Activated CD4-positive, alpha-beta T cell treated with anti-CD3 and anti-CD28 coated beads for 36 hours (primary cell): ENCODE measurements at regions not wholly inside any gene's neighbourhood (a gene's known extent, or its start where the extent isn't known, plus 50 kb on each side); places are given as distances from the start of the nearest gene placed in this dataset.

ENCODE experiments used
- ATAC-seq: fragments of 200-7000 bp; cut with Tn5 transposase; one replicate; pipeline ENCODE4 v1.10.0; 2021; ENCODE audit warnings: mild to moderate bottlenecking, moderate library complexity
- CTCF ChIA-PET: fragments of 350-600 bp; sonication (Branson Sonifier 250); formaldehyde crosslinking; loops from one replicate; lab custom pipeline; 2021; ENCODE audit warnings: antibody characterized with exemption; lab: Charles Lee
- POLR2A ChIA-PET: fragments of 350-600 bp; sonication (Branson Sonifier 250); formaldehyde crosslinking; loops from one replicate; lab custom pipeline; 2021; ENCODE audit warnings: antibody characterized with exemption, inconsistent platforms; lab: Charles Lee
- DNase-seq: peaks from one replicate; pipeline ENCODE4 v3.0.0-alpha.2; 2020
- H3K27ac Mint-ChIP-seq: one replicate; pipeline ENCODE4 v1.8.0; 2021; ENCODE audit warnings: mixed read lengths
- H3K27me3 Mint-ChIP-seq: one replicate; pipeline ENCODE4 v1.8.0; 2021; ENCODE audit warnings: mixed read lengths
- H3K36me3 Mint-ChIP-seq: one replicate; pipeline ENCODE4 v1.8.0; 2021; ENCODE audit warnings: low read depth, mixed read lengths
- H3K4me1 Mint-ChIP-seq: one replicate; pipeline ENCODE4 v1.8.0; 2021; ENCODE audit warnings: mixed read lengths
- H3K4me3 Mint-ChIP-seq: one replicate; pipeline ENCODE4 v1.8.0; 2021; ENCODE audit warnings: mild to moderate bottlenecking, moderate library complexity, mixed read lengths
- H3K9me3 Mint-ChIP-seq: one replicate; pipeline ENCODE4 v1.8.0; 2021; ENCODE audit warnings: low read depth, mixed read lengths
- intact Hi-C, 2 experiments: fragments of 100-400 bp; cut with DNase I in 1 of 2; cut with micrococcal nuclease in 1 of 2; formaldehyde crosslinking; loops; one replicate each; pipeline versions ENCODE4 v1.14.2 to v1.15.1; 2022 to 2024; cut with DNase I, micrococcal nuclease

DNA sequence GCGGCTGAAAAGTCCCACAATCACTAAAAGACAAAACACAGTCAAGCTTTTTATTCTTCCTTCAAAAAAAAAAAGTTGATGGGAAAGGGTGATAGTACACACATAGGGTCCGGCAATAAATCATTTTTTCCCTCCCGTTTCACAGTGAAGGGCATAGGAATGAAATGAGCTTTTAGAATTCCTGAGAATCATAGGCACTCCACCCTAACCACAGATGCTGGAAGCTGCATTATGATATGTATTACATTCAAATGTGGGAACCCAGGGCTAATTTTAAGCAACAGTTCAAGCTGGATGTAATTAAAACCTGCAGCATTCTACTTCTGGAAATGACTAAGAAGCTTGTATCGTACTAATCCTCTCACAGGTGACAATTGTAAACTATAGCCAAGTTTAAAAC lies 75.7 kb upstream of the KCNJ15 start:
- Mint-ChIP-seq H3K4me3 (no peak overlapping the region), H3K9me3 (peaks cover 2% of the 10 kb centered on the region), H3K36me3 (no peaks in the 10 kb centered on the region), H3K27me3 (peaks cover 9% of the 10 kb centered on the region), H3K4me1 (peaks cover 6% of the 10 kb centered on the region), H3K27ac (no peak overlapping the region)
- ATAC-seq (no peak), DNase-seq (no peak)
- POLR2A ChIA-PET: no interaction called here
- CTCF ChIA-PET: interaction anchor here (0.7 to 1.5 kb wide), 2 partner anchors 14 to 23 kb away, joined by 3 to 4 read pairs; no protein-coding TSS in a partner anchor
- intact Hi-C loops: no loop called here

DNA sequence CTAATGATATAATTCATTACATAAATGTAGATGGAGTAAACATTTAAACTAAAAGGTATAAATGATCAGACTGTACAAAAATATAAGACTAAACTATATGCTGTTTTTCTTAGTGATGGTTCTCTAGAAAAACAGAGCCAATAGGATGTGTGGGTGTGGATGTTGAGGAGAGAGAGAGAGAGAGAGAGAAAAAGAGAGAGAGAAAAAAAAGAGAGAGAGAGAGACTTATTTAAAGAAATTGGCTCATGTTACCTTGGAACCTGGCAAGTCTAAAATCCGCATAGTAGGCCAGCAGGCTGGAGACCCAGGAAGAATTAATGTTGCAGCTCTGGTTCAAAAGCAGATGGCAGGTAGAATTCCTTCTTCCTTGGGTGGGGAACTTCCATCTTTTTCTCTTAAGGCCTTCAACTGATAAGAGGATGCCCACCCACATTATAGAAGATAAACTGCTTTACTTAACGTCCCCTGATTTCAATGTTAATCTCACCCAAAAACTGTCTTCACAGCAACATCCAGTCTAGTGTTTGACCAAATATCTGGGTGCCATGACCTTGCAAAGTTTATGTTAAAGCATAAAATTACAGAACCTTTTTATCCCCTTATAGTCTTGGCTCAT lies 74.3 kb upstream of the KCNJ15 start:
- DNase-seq: no peak
- Mint-ChIP-seq H3K36me3 (no peaks in the 10 kb centered on the region), H3K27me3 (peaks cover 9% of the 10 kb centered on the region), H3K27ac (no peak overlapping the region), H3K9me3 (peaks cover 4% of the 10 kb centered on the region), H3K4me3 (no peak overlapping the region), H3K4me1 (peaks cover 6% of the 10 kb centered on the region)
- CTCF ChIA-PET: interaction anchor here (0.7 kb wide), 1 partner anchor 9 kb away, joined by 3 read pairs; no protein-coding TSS in a partner anchor
- POLR2A ChIA-PET: no interaction called here
- intact Hi-C loops: no loop called here
- no peak for ATAC-seq

DNA sequence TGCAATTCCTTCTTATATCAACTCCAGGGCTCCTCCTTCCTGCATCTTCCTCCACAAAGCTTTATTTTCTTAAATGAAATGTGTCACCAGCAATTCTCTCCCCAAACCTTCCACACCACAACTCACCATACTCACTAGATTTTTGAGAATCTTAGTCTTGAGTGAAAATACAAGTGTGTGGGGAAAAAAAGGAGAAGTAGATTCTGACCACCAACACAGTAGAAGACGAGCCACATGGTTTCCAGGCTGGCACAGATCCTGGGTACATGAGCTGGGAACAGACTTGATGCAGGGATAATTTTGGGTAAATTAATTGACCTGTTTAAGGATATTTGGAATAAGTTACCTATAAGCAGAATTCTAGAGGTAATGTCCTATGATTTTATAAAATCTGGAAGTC lies 72.8 kb upstream of the KCNJ15 start:
- no peak for ATAC-seq
- ChIA-PET POLR2A (no interaction called here), CTCF (no interaction called here)
- intact Hi-C loops: no loop called here
- no peak overlapping the region for H3K4me3 Mint-ChIP-seq
- DNase-seq: no peak
- H3K4me1 Mint-ChIP-seq: peaks cover 5% of the 10 kb centered on the region
- no peaks in the 10 kb centered on the region for H3K36me3 Mint-ChIP-seq
- H3K27ac Mint-ChIP-seq: no peak overlapping the region
- H3K27me3 Mint-ChIP-seq: peaks cover 9% of the 10 kb centered on the region
- peaks cover 4% of the 10 kb centered on the region for H3K9me3 Mint-ChIP-seq

DNA sequence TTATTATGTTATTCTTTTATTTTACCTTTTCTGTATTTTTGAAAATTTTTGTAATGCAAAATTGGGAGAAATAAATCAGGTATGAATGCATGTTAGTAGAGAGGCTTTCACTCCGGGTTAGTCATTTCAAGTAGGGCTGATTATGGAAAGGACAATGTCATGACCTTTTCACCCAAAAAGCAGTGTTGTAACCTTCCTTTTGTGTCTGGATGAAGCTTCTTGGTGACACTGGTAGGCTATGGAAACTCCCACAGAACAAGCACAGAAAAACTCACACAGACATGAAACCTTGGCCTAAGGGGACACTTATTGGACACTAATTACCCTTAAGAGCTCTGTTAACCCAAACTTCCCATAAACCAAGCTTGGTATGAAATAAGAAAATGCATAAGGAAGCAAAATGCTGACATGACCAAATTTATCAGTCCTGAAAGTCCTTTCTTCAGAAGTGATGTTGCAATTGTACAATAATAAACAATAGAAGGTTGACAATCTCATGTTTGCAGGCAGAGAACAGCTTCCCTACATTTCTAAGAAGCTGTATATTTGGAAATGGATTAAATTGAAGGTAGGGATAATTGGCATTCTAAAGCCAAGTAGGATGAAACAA lies 70.0 kb upstream of the KCNJ15 start:
- H3K9me3 Mint-ChIP-seq: peaks cover 4% of the 10 kb centered on the region
- POLR2A ChIA-PET: interaction anchor here (0.5 kb wide), 1 partner anchor 309 kb away, joined by 9 read pairs; no protein-coding TSS in a partner anchor
- H3K4me3 Mint-ChIP-seq: no peak overlapping the region
- no peaks in the 10 kb centered on the region for H3K36me3 Mint-ChIP-seq
- intact Hi-C loops: no loop called here
- CTCF ChIA-PET: interaction anchor here (1.0 kb wide), 2 partner anchors 29 to 164 kb away, joined by 3 read pairs; no protein-coding TSS in a partner anchor
- ATAC-seq (no peak), DNase-seq (no peak)
- H3K27ac Mint-ChIP-seq: no peak overlapping the region
- H3K4me1 Mint-ChIP-seq: no peaks in the 10 kb centered on the region
- peaks cover 7% of the 10 kb centered on the region for H3K27me3 Mint-ChIP-seq

DNA sequence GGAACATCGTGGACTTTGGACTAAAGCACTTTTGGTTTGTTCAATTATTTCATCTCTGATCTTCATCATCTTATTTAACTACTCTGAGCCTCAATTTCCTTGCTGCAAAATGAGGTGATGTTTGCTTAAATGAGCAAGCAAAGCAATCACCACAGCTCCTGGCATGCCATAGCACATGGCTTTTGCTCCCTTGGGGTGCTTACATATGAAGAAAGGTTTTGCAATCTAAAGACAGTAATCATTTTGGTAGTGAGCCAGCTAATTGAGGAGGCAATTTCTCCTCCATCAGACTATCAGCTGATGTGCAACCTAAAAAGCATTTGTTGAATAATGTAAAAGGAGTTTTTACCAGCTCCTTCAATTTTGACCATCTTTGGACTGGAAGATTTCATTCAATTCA lies 68.8 kb upstream of the KCNJ15 start:
- DNase-seq (no peak), ATAC-seq (no peak)
- intact Hi-C loops: no loop called here
- no peaks in the 10 kb centered on the region for H3K4me1 Mint-ChIP-seq
- no peak overlapping the region for H3K27ac Mint-ChIP-seq
- POLR2A ChIA-PET: no interaction called here
- peaks cover 4% of the 10 kb centered on the region for H3K9me3 Mint-ChIP-seq
- H3K27me3 Mint-ChIP-seq: peaks cover 7% of the 10 kb centered on the region
- no peaks in the 10 kb centered on the region for H3K36me3 Mint-ChIP-seq
- CTCF ChIA-PET: interaction anchor here (0.6 to 0.9 kb wide), 2 partner anchors 31 to 218 kb away, joined by 3 read pairs; no protein-coding TSS in a partner anchor
- no peak overlapping the region for H3K4me3 Mint-ChIP-seq

DNA sequence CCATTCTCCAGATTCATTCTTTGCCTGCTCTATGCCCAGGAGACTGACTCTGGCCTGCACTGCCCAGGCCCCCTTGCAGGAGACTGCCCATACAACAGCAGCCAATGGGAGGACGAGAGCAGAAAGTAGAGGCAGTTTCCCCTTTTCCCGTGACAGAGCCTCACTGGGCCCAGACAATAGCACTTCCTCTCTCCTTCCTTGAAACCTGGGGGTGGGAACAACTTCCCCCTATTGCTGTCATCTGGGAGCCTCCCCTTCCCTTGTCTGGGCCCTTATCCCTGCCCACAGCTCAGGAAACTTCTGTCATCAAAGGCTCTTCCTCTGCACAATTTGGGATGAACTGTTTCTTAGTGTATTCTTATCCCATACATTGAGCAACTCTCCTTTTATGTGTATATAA lies 60.8 kb upstream of the KCNJ15 start:
- intact Hi-C loops: no loop called here
- no peaks in the 10 kb centered on the region for H3K36me3 Mint-ChIP-seq
- no peak overlapping the region for H3K4me3 Mint-ChIP-seq
- ATAC-seq (no peak), DNase-seq (no peak)
- CTCF ChIA-PET: no interaction called here
- H3K9me3 Mint-ChIP-seq: peaks cover 3% of the 10 kb centered on the region
- H3K4me1 Mint-ChIP-seq: no peaks in the 10 kb centered on the region
- POLR2A ChIA-PET: no interaction called here
- H3K27ac Mint-ChIP-seq: no peak overlapping the region
- H3K27me3 Mint-ChIP-seq: peaks cover 8% of the 10 kb centered on the region

- CTCF ChIA-PET: no interaction called here
These were observed 54.0 kb upstream of the KCNJ15 start for GRCh38 chr21:38202811-38203210.

GRCh38 chr21:38203229-38203628 lies 53.6 kb upstream of the KCNJ15 start:
- Mint-ChIP-seq H3K27ac (no peak overlapping the region), H3K36me3 (no peaks in the 10 kb centered on the region), H3K27me3 (peaks cover 6% of the 10 kb centered on the region), H3K4me3 (no peak overlapping the region), H3K9me3 (no peaks in the 10 kb centered on the region), H3K4me1 (peaks cover 2% of the 10 kb centered on the region)
- CTCF ChIA-PET: interaction anchor here (0.7 to 1.3 kb wide), 2 partner anchors 34 to 1076 kb away, joined by 3 read pairs; no protein-coding TSS in a partner anchor
- no peak for ATAC-seq
- POLR2A ChIA-PET: no interaction called here
- intact Hi-C loops: no loop called here
- no peak for DNase-seq

More at GRCh38 chr21:38202811-38203210, 54.0 kb upstream of the KCNJ15 start:
- no peaks in the 10 kb centered on the region for H3K4me1 Mint-ChIP-seq
- POLR2A ChIA-PET: no interaction called here
- DNase-seq: no peak
- H3K36me3 Mint-ChIP-seq: no peaks in the 10 kb centered on the region
- intact Hi-C loops: no loop called here
- no peaks in the 10 kb centered on the region for H3K9me3 Mint-ChIP-seq
- H3K27ac Mint-ChIP-seq: no peak overlapping the region
- H3K27me3 Mint-ChIP-seq: peaks cover 6% of the 10 kb centered on the region
- H3K4me3 Mint-ChIP-seq: no peak overlapping the region
- ATAC-seq: no peak

GRCh38 chr21:38205940-38206339 lies 50.9 kb upstream of the KCNJ15 start:
- H3K4me3 Mint-ChIP-seq: no peak overlapping the region
- ChIA-PET POLR2A (no interaction called here), CTCF (interaction anchor here (0.6 to 2.7 kb wide), 3 partner anchors 13 to 494 kb away, joined by 3 to 11 read pairs (median 7); no protein-coding TSS in a partner anchor)
- intact Hi-C loops: no loop called here
- H3K27ac Mint-ChIP-seq: no peak overlapping the region
- DNase-seq (no peak), ATAC-seq (no peak)
- H3K4me1 Mint-ChIP-seq: peaks cover 3% of the 10 kb centered on the region
- no peaks in the 10 kb centered on the region for H3K36me3 Mint-ChIP-seq
- H3K27me3 Mint-ChIP-seq: peaks cover 18% of the 10 kb centered on the region
- no peaks in the 10 kb centered on the region for H3K9me3 Mint-ChIP-seq

- peaks cover 3% of the 10 kb centered on the region for H3K4me1 Mint-ChIP-seq
- H3K9me3 Mint-ChIP-seq: no peaks in the 10 kb centered on the region
- no peak overlapping the region for H3K4me3 Mint-ChIP-seq
- H3K36me3 Mint-ChIP-seq: no peaks in the 10 kb centered on the region
- ChIA-PET POLR2A (no interaction called here), CTCF (no interaction called here)
- no peak for DNase-seq
- intact Hi-C loops: no loop called here
- H3K27ac Mint-ChIP-seq: no peak overlapping the region
- H3K27me3 Mint-ChIP-seq: peaks cover 20% of the 10 kb centered on the region
- no peak for ATAC-seq
These were observed 50.1 kb upstream of the KCNJ15 start for GRCh38 chr21:38206646-38207045.
